Thyroid gland (tissue), 4 donors: ENCODE measurements at regions not wholly inside any gene's neighbourhood (a gene's known extent, or its start where the extent isn't known, plus 50 kb on each side); places are given as distances from the start of the nearest gene placed in this dataset.

Experiments
- DNase-seq, 2 donors: peaks; one replicate each; pipeline ENCODE4 v3.0.0-alpha.2; 2019
- H3K27ac ChIP-seq, 3 donors: fragments of 200-600 bp; sonication (generic); 1 replicate in 2 of 3; 2 replicates in 1 of 3; pipeline ENCODE4 v1.5.1; 2016 to 2019; ENCODE audit warnings: mild to moderate bottlenecking in 1 of 3, moderate library complexity in 1 of 3
- H3K27me3 ChIP-seq: fragments of 200-600 bp; sonication (generic); one replicate; pipeline ENCODE4 v1.5.1; 2019
- H3K36me3 ChIP-seq, 2 donors: fragments of 200-600 bp; sonication (generic); one replicate each; pipeline ENCODE4 v1.5.1; 2016 to 2019
- H3K4me1 ChIP-seq, 2 donors: fragments of 200-600 bp; sonication (generic); one replicate each; pipeline ENCODE4 v1.5.1; 2017 to 2019
- H3K4me3 ChIP-seq, 3 donors: fragments of 200-600 bp; sonication (generic); replicated peaks in 1 of 3; 1 replicate in 2 of 3; 2 replicates in 1 of 3; pipeline ENCODE4 v1.5.1; 2016; ENCODE audit warnings: mild to moderate bottlenecking in 1 of 3
- H3K9me3 ChIP-seq: fragments of 200-600 bp; sonication (generic); one replicate; pipeline ENCODE4 v1.5.1; 2017
- CTCF ChIP-seq, 6 experiments: fragments of 200-600 bp in 3 of 6; fragments of 450-650 bp in 3 of 6; sonication (generic) in 3 of 6; IDR thresholded peaks; one replicate each; pipeline ENCODE4 v1.5.1; 2016 to 2019; ENCODE audit warnings: antibody characterized with exemption in 6 of 6, mild to moderate bottlenecking in 2 of 6, inconsistent platforms in 1 of 6, moderate library complexity in 1 of 6
- POLR2A ChIP-seq, 2 donors: fragments of 450-650 bp; IDR thresholded peaks; one replicate each; pipeline ENCODE4 v1.6.1; 2017; ENCODE audit warnings: antibody characterized with exemption in 2 of 2, mild to moderate bottlenecking in 2 of 2, moderate library complexity in 1 of 2
- WGBS, 2 donors: methylation state at CpG; one replicate each; pipeline ENCODE4 v1.1.5; 2017; 5-methylcytosine and 5-hydroxymethylcytosine counted together
- intact Hi-C: fragments of 100-400 bp; cut with DNase I; formaldehyde crosslinking; loops from one replicate; pipeline ENCODE4 v1.15.1; 2023

- WGBS, 2 donors = 81 to 93% methylated on average over 10 of the region's 10 CpGs
- DNase-seq = no peak
- Histone ChIP-seq H3K9me3 (no peaks in the 10 kb centered on the region), H3K36me3 (no peaks in the 10 kb centered on the region), H3K4me3 (no peak overlapping the region), H3K4me1 (no peaks in the 10 kb centered on the region), H3K27ac (no peak overlapping the region), H3K27me3 (no peaks in the 10 kb centered on the region)
- TF ChIP-seq POLR2A (IDR thresholded peaks at IDR 0.05) (no peak), CTCF (IDR thresholded peaks at IDR 0.05) (no peak)
- intact Hi-C loops = no loop called here
Measured at GRCh38 chr19:31512181-31512970, 163.1 kb upstream of the TSHZ3 start.

GRCh38 chr19:31513841-31514240 lies 164.6 kb upstream of the TSHZ3 start:
- Histone ChIP-seq H3K4me1 (no peaks in the 10 kb centered on the region), H3K36me3 (no peaks in the 10 kb centered on the region), H3K27ac (no peak overlapping the region), H3K9me3 (no peaks in the 10 kb centered on the region), H3K27me3 (no peaks in the 10 kb centered on the region), H3K4me3 (no peak overlapping the region)
- intact Hi-C loops = no loop called here
- no peak for DNase-seq
- 82 to 88% methylated on average over 13 of the region's 13 CpGs for WGBS, 2 donors
- TF ChIP-seq POLR2A (IDR thresholded peaks at IDR 0.05) (no peak), CTCF (IDR thresholded peaks at IDR 0.05) (no peak)

- no peak for DNase-seq
- Histone ChIP-seq H3K4me3 (no peak overlapping the region), H3K4me1 (no peaks in the 10 kb centered on the region), H3K27ac (no peak overlapping the region), H3K9me3 (no peaks in the 10 kb centered on the region), H3K27me3 (no peaks in the 10 kb centered on the region), H3K36me3 (no peaks in the 10 kb centered on the region)
- TF ChIP-seq CTCF (IDR thresholded peaks at IDR 0.05) (no peak), POLR2A (IDR thresholded peaks at IDR 0.05) (no peak)
- intact Hi-C loops = no loop called here
- 89 to 90% methylated on average over 18 of the region's 18 CpGs for WGBS, 2 donors
Measured at GRCh38 chr19:31515931-31516330, 166.7 kb upstream of the TSHZ3 start.

GRCh38 chr19:31516756-31517155 lies 167.5 kb upstream of the TSHZ3 start:
- no peaks in the 10 kb centered on the region for H3K9me3 ChIP-seq
- DNase-seq = no peak
- no peak overlapping the region for H3K4me3 ChIP-seq
- intact Hi-C loops = no loop called here
- H3K27me3 ChIP-seq = no peaks in the 10 kb centered on the region
- no peaks in the 10 kb centered on the region for H3K4me1 ChIP-seq
- H3K36me3 ChIP-seq = no peaks in the 10 kb centered on the region
- no peak overlapping the region for H3K27ac ChIP-seq
- WGBS, 2 donors = 60 to 80% methylated on average over 9 of the region's 9 CpGs
- TF ChIP-seq CTCF (IDR thresholded peaks at IDR 0.05) (no peak), POLR2A (IDR thresholded peaks at IDR 0.05) (no peak)

- Histone ChIP-seq H3K4me3 (no peak overlapping the region), H3K4me1 (no peaks in the 10 kb centered on the region), H3K27ac (no peak overlapping the region), H3K27me3 (no peaks in the 10 kb centered on the region), H3K9me3 (no peaks in the 10 kb centered on the region), H3K36me3 (no peaks in the 10 kb centered on the region)
- no peak for DNase-seq
- no peak for TF ChIP-seq POLR2A (IDR thresholded peaks at IDR 0.05)
- no peak for TF ChIP-seq CTCF (IDR thresholded peaks at IDR 0.05)
- intact Hi-C loops = no loop called here
- WGBS, 2 donors = 73 to 76% methylated on average over 28 to 29 of the region's 33 CpGs
Measured at GRCh38 chr19:31517224-31518180, 168.3 kb upstream of the TSHZ3 start.
